Fibroblast of lung (primary cell): ENCODE measurements at regions not wholly inside any gene's neighbourhood (a gene's known extent, or its start where the extent isn't known, plus 50 kb on each side); places are given as distances from the start of the nearest gene placed in this dataset.

Experiments used
- EZH2 ChIP-seq: IDR thresholded peaks from 2 replicates; pipeline ENCODE4 v1.5.1; 2012; ENCODE audit warnings: low read length, control low read depth, mild to moderate bottlenecking; ENCODE audit errors: missing control alignments
- TF ChIP-seq, protein P1 (sequence below), 2 donors: IDR thresholded peaks in 1 of 2; conservative IDR thresholded peaks in 1 of 2; 1 replicate in 1 of 2; 2 replicates in 1 of 2; pipeline ENCODE4 v1.5.1; 2011 to 2012; ENCODE audit warnings: low read length in 2 of 2, control low read depth in 1 of 2, inconsistent platforms in 1 of 2, low read depth in 1 of 2, mild to moderate bottlenecking in 1 of 2

- TF ChIP-seq, protein P1, sequence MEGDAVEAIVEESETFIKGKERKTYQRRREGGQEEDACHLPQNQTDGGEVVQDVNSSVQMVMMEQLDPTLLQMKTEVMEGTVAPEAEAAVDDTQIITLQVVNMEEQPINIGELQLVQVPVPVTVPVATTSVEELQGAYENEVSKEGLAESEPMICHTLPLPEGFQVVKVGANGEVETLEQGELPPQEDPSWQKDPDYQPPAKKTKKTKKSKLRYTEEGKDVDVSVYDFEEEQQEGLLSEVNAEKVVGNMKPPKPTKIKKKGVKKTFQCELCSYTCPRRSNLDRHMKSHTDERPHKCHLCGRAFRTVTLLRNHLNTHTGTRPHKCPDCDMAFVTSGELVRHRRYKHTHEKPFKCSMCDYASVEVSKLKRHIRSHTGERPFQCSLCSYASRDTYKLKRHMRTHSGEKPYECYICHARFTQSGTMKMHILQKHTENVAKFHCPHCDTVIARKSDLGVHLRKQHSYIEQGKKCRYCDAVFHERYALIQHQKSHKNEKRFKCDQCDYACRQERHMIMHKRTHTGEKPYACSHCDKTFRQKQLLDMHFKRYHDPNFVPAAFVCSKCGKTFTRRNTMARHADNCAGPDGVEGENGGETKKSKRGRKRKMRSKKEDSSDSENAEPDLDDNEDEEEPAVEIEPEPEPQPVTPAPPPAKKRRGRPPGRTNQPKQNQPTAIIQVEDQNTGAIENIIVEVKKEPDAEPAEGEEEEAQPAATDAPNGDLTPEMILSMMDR (conservative IDR thresholded peaks at IDR 0.05 in 1 of 2, IDR thresholded peaks at IDR 0.05 in 1 of 2; ENCODE audit: low read depth in 1 of 2, low read length in 2 of 2) = no peak
- no peak for TF ChIP-seq EZH2
These were observed 209.0 kb upstream of the NT5E start for GRCh38 chr6:85240787-85241385.
